GM19193 (cell line): ENCODE measurements at regions not wholly inside any gene's neighbourhood (a gene's known extent, or its start where the extent isn't known, plus 50 kb on each side); places are given as distances from the start of the nearest gene placed in this dataset.

Source experiments
- POLR2A ChIP-seq: IDR thresholded peaks from 4 replicates; pipeline ENCODE4 v1.6.1; 2011; ENCODE audit not compliant: insufficient read depth, insufficient read length; ENCODE audit errors: extremely low read depth

DNA sequence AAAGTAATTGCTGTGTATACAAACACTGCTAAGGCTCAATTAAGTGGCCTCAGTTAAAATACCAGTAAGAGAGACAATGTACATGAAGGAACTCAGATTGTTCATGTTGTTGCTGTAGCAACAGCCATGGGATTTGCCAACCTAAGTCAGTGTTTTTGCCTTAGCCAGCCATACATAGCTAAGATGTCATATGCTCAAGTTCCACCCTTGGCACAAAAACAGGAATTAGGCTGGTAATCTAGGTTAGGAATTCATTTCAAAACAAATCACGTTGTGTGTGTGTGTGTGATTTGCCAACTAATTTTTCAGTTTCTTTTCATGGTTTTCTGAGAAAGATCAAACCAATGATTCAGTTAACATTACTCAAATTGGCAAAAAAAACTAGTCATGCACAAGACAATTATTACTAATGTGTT lies 143.7 kb upstream of the KCNMB2 start:
- TF ChIP-seq POLR2A, result no peak

DNA sequence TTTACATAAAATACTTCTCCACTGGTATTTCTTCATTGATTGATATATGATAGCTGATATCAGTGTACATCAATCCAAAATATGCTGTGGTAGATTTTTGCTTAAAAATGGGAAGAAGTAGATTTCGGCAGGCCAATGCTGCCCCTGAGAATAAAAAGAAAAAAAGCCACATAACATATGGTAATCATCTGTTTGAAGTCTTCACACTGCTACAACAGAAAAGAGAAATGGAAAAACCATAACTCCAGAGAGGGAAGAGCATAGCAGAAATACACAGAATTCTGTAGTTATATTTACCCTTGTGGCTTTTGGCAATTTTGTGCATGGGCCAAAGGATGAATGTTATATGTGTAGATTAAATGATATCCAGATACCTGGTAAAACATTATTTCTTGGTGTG lies 143.1 kb upstream of the KCNMB2 start:
- no peak for TF ChIP-seq POLR2A

DNA sequence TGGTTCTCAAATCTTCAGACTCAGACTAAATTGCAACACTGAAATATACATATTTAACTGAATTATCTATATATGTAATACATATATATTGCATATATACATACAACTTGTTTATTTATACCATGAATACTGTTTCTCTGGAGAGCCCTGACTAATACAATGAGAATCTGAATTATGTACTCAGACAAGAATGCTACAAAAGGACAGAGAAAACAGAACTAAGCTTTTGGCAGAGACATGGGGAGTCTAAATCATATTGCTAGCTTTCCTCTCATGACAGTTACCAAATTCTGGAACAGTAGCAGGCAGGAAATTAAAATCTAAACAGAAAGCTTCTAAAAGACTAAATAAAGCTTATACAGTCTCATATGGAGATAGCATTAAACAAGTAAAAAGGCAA lies 142.4 kb upstream of the KCNMB2 start:
- TF ChIP-seq POLR2A, result no peak

DNA sequence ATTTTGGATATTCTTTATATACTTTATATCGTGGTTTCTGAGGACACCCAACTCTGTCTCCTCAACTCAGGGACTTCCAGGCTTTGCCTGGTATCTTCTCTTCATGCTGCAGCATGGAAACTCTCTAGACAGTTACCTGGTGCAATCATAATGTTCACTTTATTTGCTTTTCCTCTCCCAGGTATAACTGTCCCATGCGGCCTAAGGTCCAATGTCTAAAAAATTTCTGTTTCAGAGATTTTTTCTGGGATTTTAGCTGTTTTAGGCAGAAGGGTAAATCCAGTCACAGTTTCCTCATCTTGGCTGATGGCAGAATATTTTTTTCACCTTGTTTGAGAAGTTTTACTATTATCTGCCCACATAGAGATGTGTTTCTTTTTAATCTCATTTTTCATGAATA lies 139.9 kb upstream of the KCNMB2 start:
- TF ChIP-seq POLR2A, result no peak

DNA sequence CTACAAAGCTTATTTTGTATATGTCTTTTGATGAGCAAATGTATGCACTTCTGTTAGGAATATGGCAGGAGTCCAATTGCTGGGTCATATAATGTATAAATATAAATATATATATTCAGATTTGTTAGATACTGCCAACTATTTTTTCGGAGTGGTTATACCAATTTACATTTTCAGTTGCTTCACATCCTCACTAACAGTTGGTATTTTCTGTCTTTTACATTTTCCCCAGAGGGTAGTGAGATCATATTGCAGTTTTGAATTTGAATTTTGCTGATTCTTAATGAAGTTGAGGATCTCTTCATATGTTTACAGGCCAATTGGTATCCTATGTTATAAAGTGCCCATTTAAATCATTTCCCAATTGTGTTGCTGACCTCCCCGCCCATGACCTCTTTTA lies 139.0 kb upstream of the KCNMB2 start:
- TF ChIP-seq POLR2A, result no peak

DNA sequence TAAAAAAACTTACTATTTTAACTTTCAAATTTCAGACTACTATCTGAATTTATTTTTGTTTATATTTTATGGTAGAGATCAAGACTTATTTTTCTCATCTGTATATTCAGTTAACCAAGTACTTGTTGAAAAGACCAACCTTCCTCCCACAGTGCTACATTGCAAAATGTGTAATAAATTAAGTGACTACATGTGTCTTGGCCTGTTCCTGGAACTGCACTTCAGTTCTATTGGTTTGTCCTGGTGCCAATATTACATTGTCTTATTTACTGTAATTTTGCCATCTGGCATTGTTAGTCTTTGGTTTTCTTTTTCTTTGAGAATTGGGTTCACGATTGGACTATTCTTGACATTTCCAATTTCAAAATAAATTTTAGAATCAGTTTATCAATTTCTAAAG lies 138.4 kb upstream of the KCNMB2 start:
- TF ChIP-seq POLR2A, result no peak

DNA sequence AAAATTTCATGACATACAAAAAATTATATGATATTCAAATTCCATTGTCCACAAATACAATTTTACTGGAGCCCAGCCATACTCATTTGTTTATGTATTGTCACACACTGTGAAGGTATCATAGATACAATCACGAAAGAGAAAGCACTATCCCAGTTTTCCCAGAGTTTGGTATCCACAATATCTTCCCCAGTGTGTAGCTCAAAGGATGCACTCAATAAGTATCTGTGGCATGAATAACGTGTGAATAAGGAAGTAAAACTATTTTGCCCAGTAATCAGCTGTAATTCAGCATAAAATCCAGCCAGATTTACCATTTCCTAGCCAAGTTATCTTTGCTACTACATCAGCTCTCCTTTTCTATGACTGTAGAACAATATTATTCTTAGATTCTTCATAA lies 131.3 kb upstream of the KCNMB2 start:
- TF ChIP-seq POLR2A, result no peak

DNA sequence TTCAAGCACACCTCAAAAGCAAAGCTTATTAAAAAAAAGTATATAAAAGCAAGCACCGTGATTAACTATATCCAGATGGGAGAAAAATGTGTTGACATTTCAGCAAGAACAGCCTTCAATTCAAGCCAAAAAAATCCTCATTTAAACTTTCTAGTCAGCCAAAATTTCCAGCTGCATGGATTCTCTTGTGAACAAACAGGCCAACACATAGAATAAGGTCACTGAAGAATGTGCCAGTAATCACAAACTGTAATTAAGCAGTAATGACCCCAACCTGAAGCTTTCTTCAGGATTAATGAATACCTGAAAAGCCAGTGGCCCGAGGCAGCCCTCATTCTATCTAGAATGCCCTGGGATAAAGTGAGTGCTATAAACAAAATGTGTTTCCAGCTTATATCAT lies 130.7 kb upstream of the KCNMB2 start:
- TF ChIP-seq POLR2A, result no peak

DNA sequence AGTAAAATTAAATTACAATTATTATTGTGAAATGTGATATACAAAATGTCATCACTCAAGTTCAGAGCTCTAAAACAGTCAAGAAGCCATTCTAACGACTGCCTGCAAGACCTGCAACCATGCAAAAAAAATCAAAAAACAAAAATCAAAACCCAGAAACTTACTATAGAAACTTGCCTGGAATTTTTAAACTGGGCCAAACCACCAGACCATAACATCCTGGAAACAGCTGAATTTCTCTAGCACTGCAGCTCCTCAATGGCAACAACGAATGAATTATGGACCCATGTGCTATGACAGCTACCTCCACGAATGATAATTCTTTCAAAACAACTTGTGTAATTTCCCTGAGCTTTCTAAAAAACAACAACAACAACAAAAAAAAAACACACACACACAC lies 130.0 kb upstream of the KCNMB2 start:
- TF ChIP-seq POLR2A, result no peak

DNA sequence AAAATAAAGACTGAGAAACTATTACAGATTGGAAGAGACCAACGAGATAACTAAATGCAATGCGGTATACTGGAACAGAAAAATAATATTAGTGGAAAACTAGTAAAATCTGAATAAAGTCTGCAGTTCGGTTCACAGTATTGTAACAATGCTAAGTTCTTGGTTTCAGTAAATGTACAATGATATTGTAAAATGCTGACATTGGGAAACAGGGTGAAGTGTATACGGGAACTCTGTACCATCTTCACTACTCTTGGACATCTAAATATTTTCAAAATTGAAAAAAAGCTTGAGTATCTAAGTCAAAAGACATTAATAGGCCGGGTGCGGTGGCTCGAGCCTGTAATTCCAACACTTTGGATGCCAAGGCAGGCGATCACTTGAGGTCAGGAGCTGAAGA lies 120.9 kb upstream of the KCNMB2 start:
- TF ChIP-seq POLR2A, result no peak

DNA sequence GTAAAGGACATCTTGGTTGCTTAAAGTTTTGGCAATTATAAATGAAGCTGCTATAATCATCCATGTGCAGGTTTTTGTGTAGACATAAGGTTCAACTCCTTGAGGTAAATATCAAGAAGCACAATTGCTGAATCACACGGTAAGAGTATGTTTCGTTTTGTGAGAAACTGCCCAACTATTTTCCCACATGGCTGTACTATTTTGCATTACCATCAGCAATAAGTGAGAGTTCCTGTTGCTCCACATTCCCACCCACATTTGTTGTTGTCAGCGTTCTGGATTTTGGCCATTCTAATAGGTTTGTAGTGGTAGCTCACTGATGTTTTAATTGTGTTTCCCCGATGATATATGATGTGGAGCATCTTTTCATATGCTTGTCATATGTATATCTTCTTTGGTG lies 118.5 kb upstream of the KCNMB2 start:
- no peak for TF ChIP-seq POLR2A

DNA sequence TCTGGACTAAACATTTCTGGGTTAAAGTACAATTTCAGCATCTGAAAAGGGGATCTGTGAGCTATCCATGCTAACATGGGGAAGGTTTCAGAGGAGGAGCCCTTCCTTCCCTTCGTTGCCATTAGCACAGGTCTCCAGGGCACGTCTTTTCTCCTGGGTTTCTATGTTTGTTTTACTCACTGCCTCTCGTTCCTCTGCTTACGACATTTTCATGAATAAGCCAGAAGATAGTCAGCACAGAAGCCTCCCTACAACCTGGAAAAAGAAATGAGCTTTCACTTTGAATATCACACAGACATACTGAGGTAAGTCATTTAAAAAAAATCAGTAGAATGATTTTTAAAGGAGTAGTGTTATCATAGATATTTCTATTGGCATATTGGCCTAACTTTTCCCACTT lies 117.2 kb upstream of the KCNMB2 start:
- TF ChIP-seq POLR2A, result no peak

DNA sequence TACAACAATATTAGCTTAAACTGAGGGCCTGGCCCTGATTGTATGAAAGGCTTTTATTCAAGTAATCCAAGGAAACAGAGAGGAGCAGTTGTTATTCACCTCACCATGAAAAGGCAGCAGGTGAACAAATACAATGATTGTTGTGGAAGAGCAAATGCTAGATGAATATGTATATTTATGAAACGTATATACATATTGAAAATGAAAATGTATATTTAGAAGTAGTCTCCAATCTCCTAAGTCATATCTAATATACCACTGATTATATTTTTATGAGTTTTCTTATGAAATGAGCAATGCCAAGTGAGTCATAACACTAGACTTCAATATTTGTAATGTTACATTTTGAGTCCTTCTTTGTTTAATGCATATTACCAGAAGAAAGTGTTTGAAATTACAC lies 116.2 kb upstream of the KCNMB2 start:
- TF ChIP-seq POLR2A, result no peak

DNA sequence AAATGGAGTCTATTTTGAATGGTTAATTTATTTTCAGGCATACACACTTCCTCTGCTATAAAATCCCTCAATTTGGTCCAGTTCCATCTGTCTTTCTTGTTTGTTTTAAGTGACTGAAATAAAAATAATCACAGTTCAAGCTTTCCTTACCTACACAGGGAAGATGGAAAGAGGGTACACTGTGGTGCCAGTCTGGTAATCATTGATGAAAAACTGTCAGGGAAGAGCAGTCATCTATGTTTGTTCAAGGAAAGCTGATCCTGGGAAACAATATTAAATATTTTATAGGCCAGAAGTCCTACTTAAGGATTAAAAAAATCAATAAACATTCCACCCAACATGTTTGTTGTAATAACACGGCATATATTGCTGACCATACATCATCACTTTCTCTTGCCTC lies 115.2 kb upstream of the KCNMB2 start:
- TF ChIP-seq POLR2A, result no peak

DNA sequence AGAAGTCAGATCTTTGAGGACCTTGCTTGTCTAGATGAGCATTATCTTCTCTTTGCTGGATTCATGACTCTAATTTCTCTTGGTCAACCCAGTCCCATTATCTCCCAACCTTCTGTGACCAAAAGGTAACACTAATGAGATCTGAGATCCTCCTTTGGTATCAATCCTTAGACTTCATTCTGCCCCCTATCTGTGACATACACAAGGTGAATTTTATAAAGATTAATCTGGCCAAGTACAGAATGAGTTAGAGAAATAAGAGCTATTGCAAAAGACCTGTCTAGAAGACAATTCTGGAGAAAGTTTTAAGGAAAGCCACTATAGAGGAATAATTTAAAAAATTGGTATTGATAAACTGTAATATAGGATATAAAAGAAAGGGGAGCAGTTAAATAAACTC lies 113.8 kb upstream of the KCNMB2 start:
- no peak for TF ChIP-seq POLR2A

DNA sequence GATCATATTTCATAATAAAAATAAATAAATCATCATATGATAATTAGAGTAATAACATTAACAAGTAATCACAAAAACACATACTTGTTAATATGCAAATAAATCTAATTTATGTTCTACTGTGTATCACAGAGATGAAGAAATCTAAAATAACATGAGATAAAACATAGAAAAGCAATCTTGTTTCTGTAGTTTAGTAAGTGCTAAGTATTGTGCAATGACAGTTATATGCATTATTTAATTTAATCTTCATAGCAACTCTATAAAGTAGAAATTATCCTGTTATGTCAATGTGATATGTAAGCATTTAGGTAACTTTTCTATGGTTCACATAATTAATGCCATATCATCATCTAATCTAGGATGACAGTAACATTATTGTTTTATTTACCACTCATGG lies 108.2 kb upstream of the KCNMB2 start:
- TF ChIP-seq POLR2A, result no peak

DNA sequence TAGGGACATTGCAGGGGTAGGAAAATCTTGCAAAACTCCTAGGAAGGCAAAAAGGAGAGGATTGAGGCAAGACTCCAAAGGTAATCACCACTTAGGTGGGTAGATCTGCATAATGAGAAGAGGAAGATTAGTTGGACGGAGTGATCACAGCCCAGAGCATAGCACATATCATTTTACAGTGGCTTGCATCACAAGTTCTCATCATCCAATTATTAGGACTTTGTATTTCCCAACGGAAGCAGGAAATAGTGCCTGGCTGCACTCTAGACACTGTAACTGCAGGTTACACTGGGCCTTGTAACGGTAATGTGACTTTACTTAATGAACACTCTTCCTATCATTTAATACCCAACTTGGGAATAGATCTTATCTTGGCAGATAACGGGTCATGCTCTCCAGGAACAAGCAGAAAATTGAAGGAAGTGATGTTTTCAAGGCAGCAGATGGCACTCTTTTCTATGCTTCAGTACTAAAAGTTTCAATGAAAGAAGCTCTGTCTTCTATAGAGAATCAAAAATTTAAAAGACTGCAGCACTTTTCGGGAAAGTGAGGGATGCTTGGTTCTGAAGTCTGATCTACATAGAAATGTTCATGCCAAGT lies 101.9 kb upstream of the KCNMB2 start:
- no peak for TF ChIP-seq POLR2A
